ENCODE measurements at regions not wholly inside any gene's neighbourhood (a gene's known extent, or its start where the extent isn't known, plus 50 kb on each side); places are given as distances from the start of the nearest gene placed in this dataset.

DNA sequence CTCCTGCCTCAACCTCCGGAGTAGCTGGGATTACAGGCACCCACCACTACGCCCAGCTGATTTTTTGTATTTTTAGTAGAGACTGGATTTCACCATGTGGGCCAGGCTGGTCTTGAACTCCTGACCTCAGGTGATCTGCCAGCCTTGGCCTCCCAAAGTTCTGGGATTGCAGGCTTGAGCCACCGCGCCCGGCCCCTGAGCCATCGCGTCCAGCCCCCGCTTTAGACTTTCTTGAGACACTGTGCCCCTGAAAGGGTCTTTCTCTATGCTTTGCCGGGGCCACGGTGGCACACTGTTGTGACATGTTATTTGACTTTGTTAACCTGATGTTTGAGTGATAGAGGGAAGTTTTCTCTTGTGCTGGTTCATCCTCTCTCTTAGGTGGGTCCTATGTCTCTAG lies 186.4 kb downstream of the BTG1 start:
- Mint-ChIP-seq H3K4me3 (no peak overlapping the region), H3K9me3 (peaks cover 0 to 16% (median 4%) of the 10 kb centered on the region in 3 donors), H3K27ac (no peak overlapping the region), H3K27me3 (no peaks in the 10 kb centered on the region), H3K36me3 (peaks cover 10% of the 10 kb centered on the region), H3K4me1 (peaks cover 0 to 10% (median 8%) of the 10 kb centered on the region in 3 donors)
- H3K4me3 ChIP-seq (ENCODE audit: control insufficient read depth in 1 of 2, extremely low read depth in 1 of 2, low read length in 1 of 2): no peak overlapping the region
- ATAC-seq (replicated peaks in 1 of 4) (no peak), DNase-seq (no peak)
- WGBS (ENCODE audit: insufficient coverage): 98% methylated on average over 4 of the region's 10 CpGs
- no peak overlapping the region for H3K27ac ChIP-seq (ENCODE audit: low read length)
- no peaks in the 10 kb centered on the region for H3K4me1 ChIP-seq (ENCODE audit: control insufficient read depth in 1 of 2, extremely low read depth in 1 of 2, insufficient read depth in 2 of 2, low read length in 2 of 2)
- ChIA-PET CTCF (no interaction called here), POLR2A (interaction anchor here (0.7 to 0.9 kb wide), 2 partner anchors 21 to 280 kb away, joined by 3 to 5 read pairs; no protein-coding TSS in a partner anchor)
- H3K9me3 ChIP-seq: no peaks in the 10 kb centered on the region
- no peaks in the 10 kb centered on the region for H3K36me3 ChIP-seq (ENCODE audit: control insufficient read depth in 2 of 2, extremely low read depth in 1 of 2, insufficient read depth in 1 of 2, low read length in 1 of 2)
- H3K27me3 ChIP-seq (replicated peaks in 1 of 2; ENCODE audit: control insufficient read depth in 2 of 2, extremely low read depth in 1 of 2, insufficient read depth in 2 of 2, low read length in 1 of 2): no peaks in the 10 kb centered on the region

DNA sequence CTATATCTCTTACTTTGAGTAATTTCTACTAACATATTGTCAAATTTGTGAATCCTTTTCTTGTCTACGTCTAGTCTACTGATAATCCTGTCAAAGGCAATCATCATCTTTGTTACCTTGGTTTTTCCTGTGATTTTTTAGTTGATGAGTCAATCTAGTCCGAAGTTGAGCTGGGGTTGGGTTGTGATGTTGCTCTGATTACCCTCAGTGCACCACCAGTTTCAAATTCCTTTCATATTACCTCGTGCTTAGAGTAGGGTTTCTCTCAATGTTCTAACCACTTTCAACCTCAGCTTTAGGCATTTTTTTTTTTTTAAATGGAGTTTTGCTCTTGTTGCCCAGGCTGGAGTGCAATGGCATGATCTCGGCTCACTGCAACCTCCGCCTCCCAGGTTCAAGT lies 186.8 kb downstream of the BTG1 start:
- DNase-seq (no peak), ATAC-seq (replicated peaks in 1 of 4) (no peak)
- Mint-ChIP-seq H3K36me3 (peaks cover 10% of the 10 kb centered on the region), H3K4me1 (peaks cover 0 to 10% (median 8%) of the 10 kb centered on the region in 3 donors), H3K4me3 (no peak overlapping the region), H3K9me3 (peaks cover 0 to 16% (median 4%) of the 10 kb centered on the region in 3 donors), H3K27ac (no peak overlapping the region), H3K27me3 (no peaks in the 10 kb centered on the region)
- Histone ChIP-seq H3K4me3 (ENCODE audit: control insufficient read depth in 1 of 2, extremely low read depth in 1 of 2, low read length in 1 of 2) (no peak overlapping the region), H3K4me1 (ENCODE audit: control insufficient read depth in 1 of 2, extremely low read depth in 1 of 2, insufficient read depth in 2 of 2, low read length in 2 of 2) (no peaks in the 10 kb centered on the region), H3K36me3 (ENCODE audit: control insufficient read depth in 2 of 2, extremely low read depth in 1 of 2, insufficient read depth in 1 of 2, low read length in 1 of 2) (no peaks in the 10 kb centered on the region), H3K9me3 (no peaks in the 10 kb centered on the region), H3K27ac (ENCODE audit: low read length) (no peak overlapping the region), H3K27me3 (replicated peaks in 1 of 2; ENCODE audit: control insufficient read depth in 2 of 2, extremely low read depth in 1 of 2, insufficient read depth in 2 of 2, low read length in 1 of 2) (no peaks in the 10 kb centered on the region)
- POLR2A ChIA-PET: interaction anchor here (0.7 to 0.9 kb wide), 2 partner anchors 21 to 280 kb away, joined by 3 to 5 read pairs; no protein-coding TSS in a partner anchor
- CTCF ChIA-PET: no interaction called here
- 100% methylated on average over 2 of the region's 5 CpGs for WGBS (ENCODE audit: insufficient coverage)

DNA sequence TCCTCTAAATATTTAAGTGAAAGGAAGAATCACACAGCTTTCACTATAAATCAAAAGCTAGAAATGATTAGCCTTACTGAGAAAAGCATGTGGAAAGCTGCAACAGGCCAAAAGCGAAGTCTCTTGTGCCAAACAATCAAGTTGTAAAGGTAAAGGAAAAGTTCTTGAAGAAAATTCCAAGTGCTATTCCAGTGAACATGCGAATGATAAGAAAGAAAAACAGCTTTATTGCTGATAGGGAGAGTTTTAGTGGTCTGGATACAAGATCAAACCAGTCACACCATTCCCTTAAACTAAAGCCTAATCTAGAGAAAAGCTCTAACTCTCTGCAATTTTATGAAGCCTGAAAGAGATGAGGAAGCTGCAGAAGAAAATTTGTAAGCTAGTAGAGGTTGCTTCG lies 190.9 kb downstream of the BTG1 start:
- WGBS (ENCODE audit: insufficient coverage): no CpG with 5 or more reads among the region's 3 CpGs
- peaks cover 0 to 16% (median 4%) of the 10 kb centered on the region in 3 donors for H3K9me3 Mint-ChIP-seq
- peak overlapping the region; percentile 30 to 31 for H3K27ac Mint-ChIP-seq

DNA sequence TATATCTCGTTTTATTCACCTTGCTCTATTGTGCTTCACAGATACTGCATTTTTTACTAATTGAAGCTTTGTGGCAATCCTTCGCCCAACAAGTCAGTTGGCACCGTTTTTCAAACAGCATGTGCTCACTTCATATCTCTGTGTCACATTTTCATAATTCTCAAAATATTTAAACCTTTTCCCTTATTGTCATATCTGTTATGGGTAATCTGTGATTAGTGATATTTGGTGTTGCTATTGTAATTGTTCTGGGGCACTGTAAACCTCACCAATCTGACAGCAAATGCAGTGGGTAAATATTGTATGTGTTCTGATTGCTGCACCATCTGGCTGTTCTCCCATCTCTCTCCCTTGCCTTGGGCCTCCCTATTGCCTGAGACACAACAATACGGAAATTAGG lies 191.3 kb downstream of the BTG1 start:
- no peaks in the 10 kb centered on the region for H3K4me1 ChIP-seq (ENCODE audit: control insufficient read depth in 1 of 2, extremely low read depth in 1 of 2, insufficient read depth in 2 of 2, low read length in 2 of 2)
- Mint-ChIP-seq H3K36me3 (no peaks in the 10 kb centered on the region), H3K4me3 (no peak overlapping the region), H3K9me3 (peaks cover 0 to 12% (median 4%) of the 10 kb centered on the region in 3 donors), H3K27ac (peak overlapping the region in 1 of 2 donors; percentile 11), H3K27me3 (no peaks in the 10 kb centered on the region), H3K4me1 (peaks cover 2 to 9% (median 3%) of the 10 kb centered on the region in 3 donors)
- POLR2A ChIA-PET: interaction anchor here (0.5 kb wide), 2 partner anchors 102 to 606 kb away, joined by 3 read pairs; no protein-coding TSS in a partner anchor
- no peak overlapping the region for H3K27ac ChIP-seq (ENCODE audit: low read length)
- H3K36me3 ChIP-seq (ENCODE audit: control insufficient read depth in 2 of 2, extremely low read depth in 1 of 2, insufficient read depth in 1 of 2, low read length in 1 of 2): no peaks in the 10 kb centered on the region
- no peaks in the 10 kb centered on the region for H3K27me3 ChIP-seq (replicated peaks in 1 of 2; ENCODE audit: control insufficient read depth in 2 of 2, extremely low read depth in 1 of 2, insufficient read depth in 2 of 2, low read length in 1 of 2)
- CTCF ChIA-PET: no interaction called here
- no peaks in the 10 kb centered on the region for H3K9me3 ChIP-seq
- WGBS (ENCODE audit: insufficient coverage): 50% methylated on average over 2 of the region's 4 CpGs
- no peak for DNase-seq
- ATAC-seq (replicated peaks in 1 of 4): no peak
- no peak overlapping the region for H3K4me3 ChIP-seq (ENCODE audit: control insufficient read depth in 1 of 2, extremely low read depth in 1 of 2, low read length in 1 of 2)

More for the DNA sequence above, 190.9 kb downstream of the BTG1 start:
- ChIA-PET POLR2A (interaction anchor here (0.5 kb wide), 2 partner anchors 102 to 606 kb away, joined by 3 read pairs; no protein-coding TSS in a partner anchor), CTCF (interaction anchor here in 1 of 2 donors (1.0 kb wide), 1 partner anchor 143 kb away, joined by 4 read pairs; no protein-coding TSS in a partner anchor)
- ATAC-seq (replicated peaks in 1 of 4) (no peak), DNase-seq (no peak)
- no peaks in the 10 kb centered on the region for H3K36me3 ChIP-seq (ENCODE audit: control insufficient read depth in 2 of 2, extremely low read depth in 1 of 2, insufficient read depth in 1 of 2, low read length in 1 of 2)
- H3K4me3 ChIP-seq (ENCODE audit: control insufficient read depth in 1 of 2, extremely low read depth in 1 of 2, low read length in 1 of 2): no peak overlapping the region
- Mint-ChIP-seq H3K4me1 (peaks cover 0 to 7% (median 3%) of the 10 kb centered on the region in 3 donors), H3K27me3 (no peaks in the 10 kb centered on the region), H3K36me3 (peaks cover 2% of the 10 kb centered on the region), H3K4me3 (no peak overlapping the region)
- no peak overlapping the region for H3K27ac ChIP-seq (ENCODE audit: low read length)
- H3K27me3 ChIP-seq (replicated peaks in 1 of 2; ENCODE audit: control insufficient read depth in 2 of 2, extremely low read depth in 1 of 2, insufficient read depth in 2 of 2, low read length in 1 of 2): no peaks in the 10 kb centered on the region
- no peaks in the 10 kb centered on the region for H3K4me1 ChIP-seq (ENCODE audit: control insufficient read depth in 1 of 2, extremely low read depth in 1 of 2, insufficient read depth in 2 of 2, low read length in 2 of 2)
- H3K9me3 ChIP-seq: no peaks in the 10 kb centered on the region

DNA sequence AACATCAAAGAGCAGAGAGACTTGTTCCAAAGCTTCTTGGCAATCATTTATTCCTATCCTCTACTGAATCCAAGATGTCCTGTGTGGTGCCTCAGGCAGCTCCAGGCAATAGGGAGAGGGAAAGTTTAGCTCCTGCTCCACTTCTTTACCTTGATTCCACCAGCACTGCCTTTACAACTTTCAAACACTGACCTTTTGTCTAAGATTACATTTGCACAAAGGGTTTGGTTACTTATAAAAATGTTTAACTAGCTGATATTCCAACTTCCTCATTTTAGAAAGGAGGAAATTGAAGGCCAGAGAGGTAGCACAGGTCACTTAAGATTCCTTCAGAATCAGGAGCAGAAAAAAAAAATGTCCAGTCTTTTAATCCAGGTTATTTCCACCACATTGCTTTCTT lies 192.7 kb downstream of the BTG1 start:
- DNase-seq: no peak
- H3K36me3 Mint-ChIP-seq: no peaks in the 10 kb centered on the region
- no peaks in the 10 kb centered on the region for H3K27me3 Mint-ChIP-seq
- Histone ChIP-seq H3K9me3 (no peaks in the 10 kb centered on the region), H3K4me3 (ENCODE audit: control insufficient read depth in 1 of 2, extremely low read depth in 1 of 2, low read length in 1 of 2) (no peak overlapping the region), H3K4me1 (ENCODE audit: control insufficient read depth in 1 of 2, extremely low read depth in 1 of 2, insufficient read depth in 2 of 2, low read length in 2 of 2) (peaks cover 3 to 7% of the 10 kb centered on the region in 2 experiments), H3K36me3 (ENCODE audit: control insufficient read depth in 2 of 2, extremely low read depth in 1 of 2, insufficient read depth in 1 of 2, low read length in 1 of 2) (no peaks in the 10 kb centered on the region), H3K27me3 (replicated peaks in 1 of 2; ENCODE audit: control insufficient read depth in 2 of 2, extremely low read depth in 1 of 2, insufficient read depth in 2 of 2, low read length in 1 of 2) (no peaks in the 10 kb centered on the region), H3K27ac (ENCODE audit: low read length) (no peak overlapping the region)
- peaks cover 11 to 19% (median 14%) of the 10 kb centered on the region in 3 donors for H3K4me1 Mint-ChIP-seq
- POLR2A ChIA-PET: interaction anchor here in 1 of 2 donors (0.6 kb wide), 1 partner anchor 64 kb away, joined by 3 read pairs; no protein-coding TSS in a partner anchor
- CTCF ChIA-PET: no interaction called here
- H3K4me3 Mint-ChIP-seq: no peak overlapping the region
- H3K9me3 Mint-ChIP-seq: peaks cover 0 to 11% (median 4%) of the 10 kb centered on the region in 3 donors
- no peak overlapping the region for H3K27ac Mint-ChIP-seq
- ATAC-seq (replicated peaks in 1 of 4): no peak

DNA sequence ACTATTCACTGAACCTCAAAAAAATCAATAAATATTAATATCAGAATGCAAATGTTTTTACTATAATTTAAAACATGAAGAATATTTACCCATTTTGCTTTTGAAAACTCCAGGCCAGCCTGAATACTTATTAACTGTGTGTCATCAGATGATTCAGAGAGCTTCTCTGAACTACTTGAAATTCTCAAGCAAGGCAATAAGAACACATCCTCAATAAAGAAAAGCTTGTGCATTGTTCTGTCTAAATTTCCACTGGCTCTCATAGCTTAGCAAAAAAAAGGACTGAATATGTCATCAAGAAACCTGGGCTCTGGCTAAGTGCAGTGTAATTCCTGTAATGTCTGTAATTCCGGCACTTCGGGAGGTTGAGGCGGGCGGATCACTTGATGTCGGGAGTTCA lies 194.1 kb downstream of the BTG1 start:
- H3K36me3 Mint-ChIP-seq: no peaks in the 10 kb centered on the region
- H3K4me1 Mint-ChIP-seq: peaks cover 14 to 28% (median 20%) of the 10 kb centered on the region in 3 donors
- H3K9me3 Mint-ChIP-seq: peaks cover 0 to 5% (median 4%) of the 10 kb centered on the region in 3 donors
- no peak overlapping the region for H3K27ac Mint-ChIP-seq
- Histone ChIP-seq H3K36me3 (ENCODE audit: control insufficient read depth in 2 of 2, extremely low read depth in 1 of 2, insufficient read depth in 1 of 2, low read length in 1 of 2) (no peaks in the 10 kb centered on the region), H3K4me3 (ENCODE audit: control insufficient read depth in 1 of 2, extremely low read depth in 1 of 2, low read length in 1 of 2) (no peak overlapping the region), H3K27me3 (replicated peaks in 1 of 2; ENCODE audit: control insufficient read depth in 2 of 2, extremely low read depth in 1 of 2, insufficient read depth in 2 of 2, low read length in 1 of 2) (no peaks in the 10 kb centered on the region), H3K4me1 (ENCODE audit: control insufficient read depth in 1 of 2, extremely low read depth in 1 of 2, insufficient read depth in 2 of 2, low read length in 2 of 2) (peaks cover 3 to 11% of the 10 kb centered on the region in 2 experiments), H3K9me3 (no peaks in the 10 kb centered on the region), H3K27ac (ENCODE audit: low read length) (no peak overlapping the region)
- DNase-seq (no peak), ATAC-seq (replicated peaks in 1 of 4) (no peak)
- CTCF ChIA-PET: interaction anchor here in 1 of 2 donors (0.6 kb wide), 1 partner anchor 12 kb away, joined by 3 read pairs; no protein-coding TSS in a partner anchor
- POLR2A ChIA-PET: no interaction called here
- no peak overlapping the region for H3K4me3 Mint-ChIP-seq
- H3K27me3 Mint-ChIP-seq: no peaks in the 10 kb centered on the region
- 100% methylated on average over 2 of the region's 5 CpGs for WGBS (ENCODE audit: insufficient coverage)

Measured in T-cell (primary cell).